ENCODE measurements at regions not wholly inside any gene's neighbourhood (a gene's known extent, or its start where the extent isn't known, plus 50 kb on each side); places are given as distances from the start of the nearest gene placed in this dataset.

GRCh38 chrX:146238173-146238572 lies 420.5 kb downstream of the SLITRK2 start:
- TF ChIP-seq POLR2A (IDR thresholded peaks at IDR 0.05): no peak
- TF ChIP-seq CTCF (IDR thresholded peaks at IDR 0.05 in 4 of 5, conservative IDR thresholded peaks at IDR 0.05 in 1 of 5): no peak

Measured in gastrocnemius medialis (tissue), 4 donors.